ENCODE measurements at regions not wholly inside any gene's neighbourhood (a gene's known extent, or its start where the extent isn't known, plus 50 kb on each side); places are given as distances from the start of the nearest gene placed in this dataset.
"Not testable (repeated sequence)": the region's sequence is repeated elsewhere in the genome, so short reads cannot be mapped to it uniquely, and the experiment has no call there.

- TF ChIP-seq CTCF (IDR thresholded peaks at IDR 0.05) = no peak
- no peak for TF ChIP-seq ZFX (IDR thresholded peaks at IDR 0.05; ENCODE audit: borderline replicate concordance)
- H3K27ac ChIP-seq = no peak overlapping the region
Observed at GRCh38 chr14:89667983-89668382, 250.9 kb upstream of the FOXN3 start.

- not testable (repeated sequence) for H3K27ac ChIP-seq
Observed at GRCh38 chr14:89665300-89666081, 248.5 kb upstream of the FOXN3 start.

GRCh38 chr14:89661392-89661791 lies 244.4 kb upstream of the FOXN3 start:
- TF ChIP-seq CTCF (IDR thresholded peaks at IDR 0.05) (no peak), ZFX (IDR thresholded peaks at IDR 0.05; ENCODE audit: borderline replicate concordance) (no peak)
- H3K27ac ChIP-seq = no peak overlapping the region

GRCh38 chr14:89660625-89661233 lies 243.7 kb upstream of the FOXN3 start:
- H3K27ac ChIP-seq = not testable (repeated sequence)

- TF ChIP-seq ZFX (IDR thresholded peaks at IDR 0.05; ENCODE audit: borderline replicate concordance) (no peak), CTCF (IDR thresholded peaks at IDR 0.05) (no peak)
- H3K27ac ChIP-seq = no peak overlapping the region
Observed at GRCh38 chr14:89660166-89660565, 243.1 kb upstream of the FOXN3 start.

GRCh38 chr14:89658977-89659670 lies 242.1 kb upstream of the FOXN3 start:
- TF ChIP-seq CTCF (IDR thresholded peaks at IDR 0.05) (no peak), ZFX (IDR thresholded peaks at IDR 0.05; ENCODE audit: borderline replicate concordance) (no peak)
- H3K27ac ChIP-seq = no peak overlapping the region

- no peak for TF ChIP-seq CTCF (IDR thresholded peaks at IDR 0.05)
- no peak for TF ChIP-seq ZFX (IDR thresholded peaks at IDR 0.05; ENCODE audit: borderline replicate concordance)
- no peak overlapping the region for H3K27ac ChIP-seq
Observed at GRCh38 chr14:89657014-89657413, 240.0 kb upstream of the FOXN3 start.

GRCh38 chr14:89654998-89655397 lies 238.0 kb upstream of the FOXN3 start:
- H3K27ac ChIP-seq = 0 out of 2 replicates have a peak overlapping the region, but pooled peaks have one; percentile 18
- TF ChIP-seq CTCF (IDR thresholded peaks at IDR 0.05) (no peak), ZFX (IDR thresholded peaks at IDR 0.05; ENCODE audit: borderline replicate concordance) (no peak)
